HEK293 (cell line): ENCODE measurements at regions not wholly inside any gene's neighbourhood (a gene's known extent, or its start where the extent isn't known, plus 50 kb on each side); places are given as distances from the start of the nearest gene placed in this dataset.

Experiments used
- CTCF ChIA-PET: fragments of 350-600 bp; formaldehyde crosslinking; extraction: SDS; loops from one replicate; lab custom pipeline; 2021; ENCODE audit warnings: antibody characterized with exemption; lab: Yijun Ruan, JAX
- POLR2A ChIA-PET: fragments of 300-600 bp; formaldehyde crosslinking; extraction: SDS; loops from one replicate; lab custom pipeline; 2020; ENCODE audit warnings: antibody characterized with exemption, inconsistent platforms; lab: Yijun Ruan, JAX
- H3K27ac ChIP-seq: fragments of 200-500 bp; sonication (Bioruptor generic); 2 replicates; pipeline ENCODE4 v1.5.1; 2014; ENCODE audit warnings: low read depth, low read length, control low read depth, inconsistent platforms; ENCODE audit errors: extremely low read depth
- H3K36me3 ChIP-seq, 2 experiments: fragments of 200-500 bp in 1 of 2; sonication (Bioruptor generic) in 1 of 2; 1 replicate in 1 of 2; 2 replicates in 1 of 2; pipeline ENCODE4 v1.5.1; 2014 to 2017; ENCODE audit warnings: inconsistent platforms in 2 of 2, low read length in 2 of 2; ENCODE audit not compliant: control insufficient read depth in 2 of 2, insufficient read depth in 1 of 2
- H3K4me1 ChIP-seq: fragments of 200-500 bp; sonication (Bioruptor generic); 2 replicates; pipeline ENCODE4 v1.5.1; 2014; ENCODE audit warnings: mild to moderate bottlenecking, low read length, inconsistent platforms; ENCODE audit not compliant: control insufficient read depth, insufficient read depth
- H3K4me3 ChIP-seq: 2 replicates; pipeline ENCODE4 v1.5.1; 2011; ENCODE audit warnings: low read depth, mild to moderate bottlenecking, control low read depth, low read length, moderate library complexity
- H3K9me3 ChIP-seq: fragments of 200-500 bp; sonication (Bioruptor generic); 2 replicates; pipeline ENCODE4 v1.5.1; 2014; ENCODE audit warnings: low read depth, low read length, inconsistent platforms; ENCODE audit not compliant: control insufficient read depth, insufficient read depth
- GLIS2 ChIP-seq: fragments of 450-650 bp; formaldehyde crosslinking; IDR thresholded peaks from 2 replicates; pipeline ENCODE4 v1.5.1; 2016; ENCODE audit warnings: missing biosample characterization, missing genetic modification characterization
- INSM2 ChIP-seq: fragments of 450-650 bp; formaldehyde crosslinking; IDR thresholded peaks from 2 replicates; pipeline ENCODE4 v1.5.1; 2016; ENCODE audit warnings: missing biosample characterization, missing genetic modification characterization
- MYNN ChIP-seq: fragments of 450-650 bp; formaldehyde crosslinking; IDR thresholded peaks from 2 replicates; pipeline ENCODE4 v1.5.1; 2016; ENCODE audit warnings: missing biosample characterization, missing genetic modification characterization, borderline replicate concordance
- REST ChIP-seq: fragments of 450-650 bp; formaldehyde crosslinking; IDR thresholded peaks from 2 replicates; pipeline ENCODE4 v1.5.1; 2016; ENCODE audit warnings: missing biosample characterization, missing genetic modification characterization
- SALL2 ChIP-seq: fragments of 450-650 bp; formaldehyde crosslinking; IDR thresholded peaks from 2 replicates; pipeline ENCODE4 v1.5.0; 2017; ENCODE audit warnings: missing biosample characterization, mild to moderate bottlenecking, missing genetic modification characterization, borderline replicate concordance
- ZBTB49 ChIP-seq: fragments of 450-650 bp; formaldehyde crosslinking; IDR thresholded peaks from 2 replicates; pipeline ENCODE4 v1.5.1; 2016; ENCODE audit warnings: missing biosample characterization, missing genetic modification characterization, low read depth
- ZIC2 ChIP-seq: fragments of 450-650 bp; formaldehyde crosslinking; IDR thresholded peaks from 2 replicates; pipeline ENCODE4 v1.5.1; 2016; ENCODE audit warnings: missing biosample characterization, missing genetic modification characterization
- ZNF10 ChIP-seq: fragments of 450-650 bp; formaldehyde crosslinking; IDR thresholded peaks from 2 replicates; pipeline ENCODE4 v1.5.1; 2017; ENCODE audit warnings: missing biosample characterization, missing genetic modification characterization
- ZNF157 ChIP-seq: fragments of 450-650 bp; formaldehyde crosslinking; IDR thresholded peaks from 2 replicates; pipeline ENCODE4 v1.5.1; 2016; ENCODE audit warnings: missing biosample characterization, missing genetic modification characterization
- ZNF174 ChIP-seq: fragments of 450-650 bp; formaldehyde crosslinking; IDR thresholded peaks from 2 replicates; pipeline ENCODE4 v1.5.0; 2017; ENCODE audit warnings: missing biosample characterization, mild to moderate bottlenecking, missing genetic modification characterization
- ZNF558 ChIP-seq: fragments of 450-650 bp; formaldehyde crosslinking; IDR thresholded peaks from 2 replicates; pipeline ENCODE4 v1.5.1; 2016; ENCODE audit warnings: missing biosample characterization, missing genetic modification characterization
- ZNF600 ChIP-seq: fragments of 450-650 bp; formaldehyde crosslinking; IDR thresholded peaks from 2 replicates; pipeline ENCODE4 v1.5.1; 2016; ENCODE audit warnings: missing biosample characterization, missing genetic modification characterization
- ZNF76 ChIP-seq: fragments of 450-650 bp; formaldehyde crosslinking; IDR thresholded peaks from 2 replicates; pipeline ENCODE4; 2016; ENCODE audit warnings: low read depth, missing biosample characterization, missing genetic modification characterization, borderline replicate concordance

DNA sequence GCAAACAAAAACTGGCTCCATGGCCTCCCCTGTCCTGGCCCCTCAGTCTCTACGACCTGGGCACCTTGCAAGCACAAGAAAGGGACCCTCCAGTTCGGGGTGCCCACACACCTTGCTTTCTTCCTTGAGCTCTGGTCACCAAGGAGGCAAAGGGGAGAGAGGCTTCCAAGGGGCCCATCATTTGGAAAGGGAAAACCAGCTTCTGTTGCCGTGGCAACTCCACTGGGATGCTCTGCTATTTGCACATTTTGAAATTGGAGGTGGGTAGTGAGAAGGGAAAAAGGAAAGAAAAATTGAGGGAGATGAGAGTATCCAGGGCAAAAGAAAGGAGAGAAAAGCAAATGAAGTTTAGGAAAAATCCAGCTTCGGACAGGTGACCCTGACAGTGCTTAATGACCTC is 388.4 kb downstream of the SHANK2 start:
- Histone ChIP-seq H3K36me3 (no peaks in the 10 kb centered on the region), H3K27ac (no peak overlapping the region), H3K4me3 (no peak overlapping the region), H3K4me1 (no peaks in the 10 kb centered on the region), H3K9me3 (no peaks in the 10 kb centered on the region)
- TF ChIP-seq ZNF600 (no peak), GLIS2 (tag by site-specific recombination) (no peak), ZNF174 (tag by site-specific recombination) (no peak), INSM2 (tag by site-specific recombination) (no peak), ZIC2 (tag by site-specific recombination) (no peak), MYNN (tag by site-specific recombination) (no peak), ZNF157 (tag by site-specific recombination) (no peak), ZNF558 (tag by site-specific recombination) (no peak)
- POLR2A ChIA-PET = no interaction called here
- CTCF ChIA-PET = interaction anchor here (1.9 kb wide), 1 partner anchor 50 kb away, joined by 6 read pairs; no protein-coding TSS in a partner anchor

GRCh38 chr11:70865356-70865755 is 387.0 kb downstream of the SHANK2 start:
- POLR2A ChIA-PET = no interaction called here
- no peaks in the 10 kb centered on the region for H3K4me1 ChIP-seq
- CTCF ChIA-PET = no interaction called here

DNA sequence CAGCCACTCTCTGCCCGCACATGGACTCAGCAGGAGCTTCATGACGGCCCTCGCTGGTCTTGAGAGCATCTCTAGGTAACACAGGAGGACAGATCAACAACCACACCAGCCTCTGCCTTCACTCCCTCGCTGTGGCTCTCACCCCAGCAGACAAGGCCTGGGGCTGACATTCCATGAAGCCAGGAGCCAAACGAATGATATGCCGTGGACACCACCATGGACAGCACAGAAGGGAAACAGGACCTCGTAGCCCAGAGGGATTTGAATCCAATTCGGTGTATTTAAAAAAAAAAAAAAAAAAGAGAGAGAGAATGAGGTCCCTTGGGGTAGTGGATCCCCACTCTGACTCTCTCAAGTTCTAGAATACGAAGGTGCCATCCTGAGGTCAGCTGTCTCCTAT is 385.5 kb downstream of the SHANK2 start:
- Histone ChIP-seq H3K4me1 (no peaks in the 10 kb centered on the region), H3K27ac (no peak overlapping the region), H3K4me3 (no peak overlapping the region), H3K9me3 (no peaks in the 10 kb centered on the region), H3K36me3 (no peaks in the 10 kb centered on the region)
- POLR2A ChIA-PET = no interaction called here
- CTCF ChIA-PET = no interaction called here
- TF ChIP-seq GLIS2 (tag by site-specific recombination) (no peak), REST (tag by site-specific recombination) (peak; percentile 60; the same call in 1 of the 2 replicates)

More at GRCh38 chr11:70865356-70865755, 387.0 kb downstream of the SHANK2 start:
- no peak overlapping the region for H3K4me3 ChIP-seq
- H3K36me3 ChIP-seq = no peaks in the 10 kb centered on the region
- TF ChIP-seq ZNF10 = no peak
- no peak for TF ChIP-seq SALL2 (tag by site-specific recombination)
- TF ChIP-seq ZNF76 (tag by site-specific recombination) = no peak
- no peak for TF ChIP-seq ZBTB49 (tag by site-specific recombination)
- H3K9me3 ChIP-seq = no peaks in the 10 kb centered on the region
- no peak overlapping the region for H3K27ac ChIP-seq
